ENCODE measurements at regions not wholly inside any gene's neighbourhood (a gene's known extent, or its start where the extent isn't known, plus 50 kb on each side); places are given as distances from the start of the nearest gene placed in this dataset.
"Not testable (repeated sequence)": the region's sequence is repeated elsewhere in the genome, so short reads cannot be mapped to it uniquely, and the experiment has no call there.

DNA sequence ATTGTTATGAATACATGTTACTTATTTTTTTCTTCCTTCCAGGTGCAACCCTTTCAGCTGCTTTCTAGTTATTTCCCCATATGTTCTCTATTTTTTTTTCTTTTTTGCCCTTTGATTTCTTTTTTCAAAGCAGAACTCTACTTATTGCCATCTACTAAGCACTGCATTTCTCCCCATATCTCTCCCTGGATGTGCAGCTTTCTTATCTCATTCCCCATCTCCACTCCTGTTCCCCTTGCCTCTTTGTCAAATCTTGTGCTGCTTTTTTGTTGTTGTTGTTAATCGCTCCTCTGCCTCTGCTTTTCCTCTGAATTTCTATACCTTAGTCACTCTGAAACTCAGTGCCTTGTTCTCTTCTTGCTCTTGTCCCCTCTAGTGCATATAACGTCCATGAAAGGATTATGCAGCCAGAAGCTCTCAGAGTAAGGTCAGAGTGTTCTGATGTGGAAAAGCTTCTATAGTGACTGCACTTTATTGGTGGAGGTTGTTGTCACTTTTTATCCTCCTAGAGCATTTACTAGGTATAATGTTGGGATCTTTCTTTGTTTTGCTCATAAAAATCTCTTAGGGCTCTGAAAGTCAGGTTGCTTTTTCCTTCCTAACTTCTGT, 51.1 kb upstream of the JADE1 start:
- no peaks in the 10 kb centered on the region for H3K9me3 ChIP-seq (ENCODE audit: control insufficient read depth in 5 of 5, low read length in 5 of 5)

DNA sequence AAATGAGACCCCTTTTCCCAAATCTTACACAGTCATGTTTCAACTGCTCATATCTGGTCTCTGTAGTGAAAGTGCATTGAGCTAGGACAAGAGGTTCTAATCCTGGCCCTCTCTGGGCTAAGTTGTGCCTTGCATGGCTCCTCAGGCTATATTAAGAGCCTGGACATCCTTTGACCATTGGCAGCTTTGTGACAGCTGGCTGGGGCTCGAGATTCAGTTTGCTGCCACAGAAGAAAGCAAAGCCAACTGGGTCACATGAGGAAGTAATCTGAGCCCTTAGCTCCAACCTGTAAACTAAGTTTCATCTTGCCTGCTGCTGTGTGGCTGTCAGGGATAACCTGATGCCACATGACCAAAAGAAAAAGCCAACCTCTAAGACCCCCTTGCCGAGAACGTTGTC, 51.8 kb upstream of the JADE1 start:
- Histone ChIP-seq H3K9ac (ENCODE audit: low read length in 5 of 5) (no peak overlapping the region), H3K27me3 (ENCODE audit: control insufficient read depth in 5 of 5, insufficient read depth in 4 of 5, low read length in 5 of 5) (no peaks in the 10 kb centered on the region), H3K4me3 (ENCODE audit: low read depth in 1 of 5, low read length in 5 of 5) (no peak overlapping the region), H3K4me1 (ENCODE audit: control insufficient read depth in 5 of 5, insufficient read depth in 5 of 5, low read length in 5 of 5) (peaks cover 0 to 11% (median 7%) of the 10 kb centered on the region in 5 donors), H3K27ac (ENCODE audit: low read depth, low read length) (no peak overlapping the region), H3K9me3 (ENCODE audit: control insufficient read depth in 5 of 5, low read length in 5 of 5) (no peaks in the 10 kb centered on the region), H3K36me3 (ENCODE audit: control insufficient read depth in 5 of 5, insufficient read depth in 5 of 5, low read length in 5 of 5) (no peaks in the 10 kb centered on the region)

More for the DNA sequence above, 51.1 kb upstream of the JADE1 start:
- H3K36me3 ChIP-seq (ENCODE audit: control insufficient read depth in 5 of 5, insufficient read depth in 5 of 5, low read length in 5 of 5) = no peaks in the 10 kb centered on the region
- no peak overlapping the region for H3K27ac ChIP-seq (ENCODE audit: low read depth, low read length)
- no peaks in the 10 kb centered on the region for H3K27me3 ChIP-seq (ENCODE audit: control insufficient read depth in 5 of 5, insufficient read depth in 4 of 5, low read length in 5 of 5)
- H3K9ac ChIP-seq (ENCODE audit: low read length in 5 of 5) = no peak overlapping the region
- no peak overlapping the region for H3K4me3 ChIP-seq (ENCODE audit: low read depth in 1 of 5, low read length in 5 of 5)
- H3K4me1 ChIP-seq (ENCODE audit: control insufficient read depth in 5 of 5, insufficient read depth in 5 of 5, low read length in 5 of 5) = peaks cover 0 to 7% (median 4%) of the 10 kb centered on the region in 5 donors

DNA sequence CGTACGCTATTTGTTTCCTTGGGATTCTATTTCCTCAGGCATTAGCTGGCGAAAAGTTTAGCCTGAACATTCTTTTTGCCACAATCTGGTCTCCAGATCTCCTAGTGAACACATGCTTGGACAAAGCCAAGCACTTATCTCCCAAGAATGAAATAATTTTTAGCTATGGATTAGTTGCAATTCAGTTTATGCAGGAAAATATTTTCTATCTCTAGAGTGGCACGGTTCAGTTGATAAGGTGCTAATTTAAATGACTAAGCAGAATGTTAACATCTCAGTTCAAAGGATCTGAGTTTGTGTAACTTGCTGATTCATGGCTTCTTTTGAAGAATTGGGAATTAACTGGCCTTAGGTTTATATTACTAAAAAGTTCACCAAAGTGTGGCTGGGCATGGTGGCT, 58.1 kb upstream of the JADE1 start:
- Histone ChIP-seq H3K27ac (ENCODE audit: low read depth, low read length) (no peak overlapping the region), H3K9me3 (ENCODE audit: control insufficient read depth in 5 of 5, low read length in 5 of 5) (no peaks in the 10 kb centered on the region), H3K36me3 (ENCODE audit: control insufficient read depth in 5 of 5, insufficient read depth in 5 of 5, low read length in 5 of 5) (no peaks in the 10 kb centered on the region), H3K4me3 (ENCODE audit: low read depth in 1 of 5, low read length in 5 of 5) (no peak overlapping the region), H3K27me3 (ENCODE audit: control insufficient read depth in 5 of 5, insufficient read depth in 4 of 5, low read length in 5 of 5) (no peaks in the 10 kb centered on the region), H3K4me1 (ENCODE audit: control insufficient read depth in 5 of 5, insufficient read depth in 5 of 5, low read length in 5 of 5) (peaks cover 0 to 5% (median 3%) of the 10 kb centered on the region in 5 donors), H3K9ac (ENCODE audit: low read length in 5 of 5) (no peak overlapping the region)

DNA sequence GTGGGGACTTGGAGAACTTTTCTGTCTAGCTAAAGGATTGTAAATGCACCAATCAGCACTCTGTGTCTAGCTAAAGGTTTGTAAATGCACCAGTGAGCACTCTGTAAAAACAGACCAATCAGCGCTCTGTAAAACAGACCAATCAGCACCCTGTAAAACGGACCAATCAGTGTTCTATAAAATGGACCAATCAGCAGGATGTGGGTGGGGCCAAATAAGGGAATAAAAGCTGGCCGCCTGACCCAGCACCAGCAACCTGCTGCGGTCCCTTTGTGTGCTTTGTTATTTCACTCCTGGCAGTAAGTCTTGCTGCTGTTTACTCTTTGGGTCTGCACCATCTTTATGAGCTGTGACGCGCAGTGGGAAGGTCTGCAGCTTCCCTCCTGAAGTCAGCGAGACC, 67.8 kb upstream of the JADE1 start:
- H3K36me3 ChIP-seq (ENCODE audit: control insufficient read depth in 5 of 5, insufficient read depth in 5 of 5, low read length in 5 of 5); H3K27ac ChIP-seq (ENCODE audit: low read depth, low read length); H3K4me1 ChIP-seq (ENCODE audit: control insufficient read depth in 5 of 5, insufficient read depth in 5 of 5, low read length in 5 of 5); H3K4me3 ChIP-seq (ENCODE audit: low read depth in 1 of 5, low read length in 5 of 5); H3K27me3 ChIP-seq (ENCODE audit: control insufficient read depth in 5 of 5, insufficient read depth in 4 of 5, low read length in 5 of 5); H3K9ac ChIP-seq (ENCODE audit: low read length in 5 of 5); H3K9me3 ChIP-seq (ENCODE audit: control insufficient read depth in 5 of 5, low read length in 5 of 5): not testable (repeated sequence)

DNA sequence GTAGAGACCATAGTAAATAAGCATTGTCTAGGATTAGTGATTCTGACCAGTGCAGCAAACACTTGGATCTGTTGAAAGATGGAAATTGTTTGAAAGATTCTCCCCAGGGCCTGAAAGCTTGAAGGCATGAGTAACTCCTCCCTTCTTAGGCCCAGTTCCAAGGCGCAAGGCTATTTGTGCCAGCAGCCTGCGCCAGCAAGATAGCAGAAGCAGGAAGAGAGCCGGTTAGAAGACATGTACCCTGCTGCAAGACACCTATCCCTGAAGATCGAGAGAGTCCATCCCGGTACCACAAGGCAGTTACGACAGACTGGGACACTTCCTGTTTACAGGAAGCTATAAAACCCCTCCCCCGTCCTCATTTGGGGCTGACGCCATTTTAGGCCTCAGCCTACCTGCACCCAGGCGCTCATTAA, 72.4 kb upstream of the JADE1 start:
- no peaks in the 10 kb centered on the region for H3K4me1 ChIP-seq (ENCODE audit: control insufficient read depth in 5 of 5, insufficient read depth in 5 of 5, low read length in 5 of 5)
- no peaks in the 10 kb centered on the region for H3K36me3 ChIP-seq (ENCODE audit: control insufficient read depth in 5 of 5, insufficient read depth in 5 of 5, low read length in 5 of 5)
- no peaks in the 10 kb centered on the region for H3K9me3 ChIP-seq (ENCODE audit: control insufficient read depth in 5 of 5, low read length in 5 of 5)
- no peak overlapping the region for H3K4me3 ChIP-seq (ENCODE audit: low read depth in 1 of 5, low read length in 5 of 5)
- no peak overlapping the region for H3K27ac ChIP-seq (ENCODE audit: low read depth, low read length)
- H3K27me3 ChIP-seq (ENCODE audit: control insufficient read depth in 5 of 5, insufficient read depth in 4 of 5, low read length in 5 of 5) = no peaks in the 10 kb centered on the region
- no peak overlapping the region for H3K9ac ChIP-seq (ENCODE audit: low read length in 5 of 5)

DNA sequence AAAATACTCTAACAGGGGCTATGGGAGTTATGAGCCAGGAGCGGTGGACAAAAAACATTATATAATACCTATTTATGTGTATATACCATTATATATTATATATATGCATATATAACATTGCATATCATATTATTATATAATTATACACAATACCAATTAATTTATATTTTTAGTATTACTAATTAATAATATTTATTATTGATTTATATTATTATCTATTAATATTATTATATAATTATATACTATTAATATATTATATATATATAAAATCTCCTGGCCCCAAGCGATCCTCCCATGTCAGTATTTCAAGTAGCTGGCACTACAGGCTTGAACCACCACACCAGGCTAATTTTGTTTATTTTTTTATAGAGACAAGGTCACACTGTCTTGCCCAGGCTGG, 73.8 kb upstream of the JADE1 start:
- no peaks in the 10 kb centered on the region for H3K9me3 ChIP-seq (ENCODE audit: control insufficient read depth in 5 of 5, low read length in 5 of 5)
- no peaks in the 10 kb centered on the region for H3K27me3 ChIP-seq (ENCODE audit: control insufficient read depth in 5 of 5, insufficient read depth in 4 of 5, low read length in 5 of 5)
- H3K27ac ChIP-seq (ENCODE audit: low read depth, low read length) = no peak overlapping the region
- no peaks in the 10 kb centered on the region for H3K36me3 ChIP-seq (ENCODE audit: control insufficient read depth in 5 of 5, insufficient read depth in 5 of 5, low read length in 5 of 5)
- no peaks in the 10 kb centered on the region for H3K4me1 ChIP-seq (ENCODE audit: control insufficient read depth in 5 of 5, insufficient read depth in 5 of 5, low read length in 5 of 5)
- no peak overlapping the region for H3K9ac ChIP-seq (ENCODE audit: low read length in 5 of 5)
- H3K4me3 ChIP-seq (ENCODE audit: low read depth in 1 of 5, low read length in 5 of 5) = no peak overlapping the region

DNA sequence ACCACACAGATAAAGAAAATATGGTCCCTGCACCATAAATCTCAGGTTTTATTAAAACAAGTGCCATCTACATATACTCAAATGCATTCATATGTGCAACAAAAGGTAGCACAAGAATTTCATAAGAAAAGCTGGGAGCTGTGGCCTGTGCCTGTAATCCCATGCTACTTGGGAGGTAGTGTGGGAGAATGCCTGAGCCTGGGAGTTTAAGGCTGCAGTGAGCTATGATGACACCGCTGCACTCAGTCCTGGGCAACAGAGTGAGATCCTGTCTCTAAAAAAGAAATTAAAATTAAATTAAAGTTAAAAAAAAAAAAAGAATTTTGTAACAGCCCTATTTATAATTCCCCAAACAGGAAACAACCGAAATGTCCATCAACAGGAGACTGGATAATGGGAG, 81.3 kb upstream of the JADE1 start:
- Histone ChIP-seq H3K4me3 (ENCODE audit: low read depth in 1 of 5, low read length in 5 of 5) (no peak overlapping the region), H3K9me3 (ENCODE audit: control insufficient read depth in 5 of 5, low read length in 5 of 5) (no peaks in the 10 kb centered on the region), H3K9ac (ENCODE audit: low read length in 5 of 5) (no peak overlapping the region), H3K27ac (ENCODE audit: low read depth, low read length) (no peak overlapping the region), H3K4me1 (ENCODE audit: control insufficient read depth in 5 of 5, insufficient read depth in 5 of 5, low read length in 5 of 5) (no peaks in the 10 kb centered on the region), H3K36me3 (ENCODE audit: control insufficient read depth in 5 of 5, insufficient read depth in 5 of 5, low read length in 5 of 5) (no peaks in the 10 kb centered on the region), H3K27me3 (ENCODE audit: control insufficient read depth in 5 of 5, insufficient read depth in 4 of 5, low read length in 5 of 5) (no peaks in the 10 kb centered on the region)

DNA sequence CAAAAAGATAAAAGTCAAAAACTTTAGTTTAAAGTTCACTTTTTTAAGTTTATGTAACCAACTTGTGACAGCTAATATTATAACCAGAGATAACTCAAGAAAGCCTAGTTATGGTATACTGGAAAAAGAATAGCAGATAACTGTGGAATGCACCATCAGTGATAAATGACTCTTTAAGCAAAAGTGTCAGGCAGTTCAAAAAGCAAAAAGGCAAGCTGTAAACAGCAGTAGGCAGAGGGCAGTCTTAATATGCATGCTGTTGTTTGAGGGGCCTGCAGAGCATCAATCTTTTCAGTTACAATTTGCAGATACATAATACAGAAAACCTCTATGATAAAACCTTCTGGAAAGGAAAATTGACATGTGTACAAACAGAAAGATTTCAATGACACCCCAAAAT, 81.8 kb upstream of the JADE1 start:
- Histone ChIP-seq H3K4me1 (ENCODE audit: control insufficient read depth in 5 of 5, insufficient read depth in 5 of 5, low read length in 5 of 5) (no peaks in the 10 kb centered on the region), H3K36me3 (ENCODE audit: control insufficient read depth in 5 of 5, insufficient read depth in 5 of 5, low read length in 5 of 5) (no peaks in the 10 kb centered on the region), H3K4me3 (ENCODE audit: low read depth in 1 of 5, low read length in 5 of 5) (no peak overlapping the region), H3K9ac (ENCODE audit: low read length in 5 of 5) (no peak overlapping the region), H3K27me3 (ENCODE audit: control insufficient read depth in 5 of 5, insufficient read depth in 4 of 5, low read length in 5 of 5) (no peaks in the 10 kb centered on the region), H3K27ac (ENCODE audit: low read depth, low read length) (no peak overlapping the region), H3K9me3 (ENCODE audit: control insufficient read depth in 5 of 5, low read length in 5 of 5) (no peaks in the 10 kb centered on the region)

DNA sequence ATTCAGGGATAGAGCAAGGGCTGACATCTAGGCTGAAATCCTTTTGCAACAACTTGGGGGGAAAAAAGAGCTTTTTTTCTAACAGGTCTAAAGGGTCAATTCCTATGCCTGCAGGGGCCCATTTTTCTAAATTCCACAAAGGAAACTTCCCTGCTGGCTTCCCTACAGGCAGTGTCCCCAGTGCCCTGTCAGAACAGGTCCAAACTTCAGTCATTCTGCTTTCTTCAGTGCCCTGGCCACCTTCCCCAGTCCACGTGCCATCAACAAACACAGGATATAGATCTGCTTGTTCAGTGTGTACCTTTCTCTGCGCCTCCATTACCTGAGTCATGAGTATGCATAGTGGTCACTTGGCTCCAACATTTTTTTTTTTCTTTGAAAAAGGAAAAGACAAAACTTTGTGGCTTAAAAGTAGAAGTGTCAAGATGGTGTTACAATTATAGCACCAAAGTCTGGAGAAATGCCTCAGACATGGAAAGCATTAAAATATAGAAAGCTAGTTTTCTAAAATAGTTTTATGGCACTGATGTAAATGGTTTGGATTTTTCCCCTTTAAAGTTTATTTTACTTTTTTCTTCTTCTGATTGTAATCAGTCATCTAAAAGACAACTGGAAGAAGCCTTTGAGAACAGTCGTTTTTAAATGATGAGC, 84.0 kb upstream of the JADE1 start:
- Histone ChIP-seq H3K27me3 (ENCODE audit: control insufficient read depth in 5 of 5, insufficient read depth in 4 of 5, low read length in 5 of 5) (no peaks in the 10 kb centered on the region), H3K36me3 (ENCODE audit: control insufficient read depth in 5 of 5, insufficient read depth in 5 of 5, low read length in 5 of 5) (no peaks in the 10 kb centered on the region), H3K4me3 (ENCODE audit: low read depth in 1 of 5, low read length in 5 of 5) (no peak overlapping the region), H3K4me1 (ENCODE audit: control insufficient read depth in 5 of 5, insufficient read depth in 5 of 5, low read length in 5 of 5) (no peaks in the 10 kb centered on the region), H3K27ac (ENCODE audit: low read depth, low read length) (no peak overlapping the region), H3K9me3 (ENCODE audit: control insufficient read depth in 5 of 5, low read length in 5 of 5) (no peaks in the 10 kb centered on the region), H3K9ac (ENCODE audit: low read length in 5 of 5) (no peak overlapping the region)

DNA sequence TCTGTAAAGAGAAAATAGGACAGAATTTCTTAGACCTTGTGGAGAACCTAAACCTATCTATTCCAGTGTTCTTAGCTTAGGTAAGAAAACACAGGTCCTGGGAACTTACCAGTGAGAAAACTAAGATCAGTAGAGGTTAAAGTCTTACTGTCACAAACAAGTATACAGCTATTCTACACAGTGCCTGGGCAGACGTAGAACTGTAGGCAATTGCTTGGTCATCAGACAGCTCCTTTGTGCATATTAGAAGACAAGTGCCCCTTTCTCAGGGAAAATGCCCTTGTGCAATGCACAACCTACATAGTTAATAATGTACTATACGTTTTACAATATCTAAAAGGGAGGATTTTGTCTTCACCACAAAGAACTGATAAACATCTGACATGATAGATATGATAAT, 86.6 kb upstream of the JADE1 start:
- Histone ChIP-seq H3K36me3 (ENCODE audit: control insufficient read depth in 5 of 5, insufficient read depth in 5 of 5, low read length in 5 of 5) (no peaks in the 10 kb centered on the region), H3K9ac (ENCODE audit: low read length in 5 of 5) (no peak overlapping the region), H3K9me3 (ENCODE audit: control insufficient read depth in 5 of 5, low read length in 5 of 5) (no peaks in the 10 kb centered on the region), H3K27ac (ENCODE audit: low read depth, low read length) (no peak overlapping the region), H3K4me3 (ENCODE audit: low read depth in 1 of 5, low read length in 5 of 5) (no peak overlapping the region), H3K4me1 (ENCODE audit: control insufficient read depth in 5 of 5, insufficient read depth in 5 of 5, low read length in 5 of 5) (peaks cover 0 to 3% (median 0%) of the 10 kb centered on the region in 5 donors), H3K27me3 (ENCODE audit: control insufficient read depth in 5 of 5, insufficient read depth in 4 of 5, low read length in 5 of 5) (no peaks in the 10 kb centered on the region)
